GM19043 (cell line): ENCODE measurements at regions not wholly inside any gene's neighbourhood (a gene's known extent, or its start where the extent isn't known, plus 50 kb on each side); places are given as distances from the start of the nearest gene placed in this dataset.
"Not testable (repeated sequence)": the region's sequence is repeated elsewhere in the genome, so short reads cannot be mapped to it uniquely, and the experiment has no call there.

Source experiments
- ATAC-seq: cut with Tn5 transposase; IDR thresholded peaks from one replicate; pipeline ENCODE4 v1.9.1; 2021; ENCODE audit warnings: low read depth; ENCODE audit not compliant: unreplicated experiment

- ATAC-seq, result no peak
These were observed 1630.0 kb downstream of the STIM2 start for GRCh38 chr4:28490669-28491068.

- ATAC-seq, result no peak
These were observed 1644.4 kb downstream of the STIM2 start for GRCh38 chr4:28505064-28505463.

GRCh38 chr4:28508636-28509035 lies 1648.0 kb downstream of the STIM2 start:
- no peak for ATAC-seq

GRCh38 chr4:28514766-28515165 lies 1654.1 kb downstream of the STIM2 start:
- not testable (repeated sequence) for ATAC-seq

- no peak for ATAC-seq
These were observed 1658.0 kb downstream of the STIM2 start for GRCh38 chr4:28518561-28519165.

GRCh38 chr4:28523681-28524190 lies 1663.1 kb downstream of the STIM2 start:
- ATAC-seq, result no peak

GRCh38 chr4:28536124-28536523 lies 1675.5 kb downstream of the STIM2 start:
- ATAC-seq, result no peak

- no peak for ATAC-seq
These were observed 1685.3 kb downstream of the STIM2 start for GRCh38 chr4:28545986-28546385.

GRCh38 chr4:28548136-28548535 lies 1687.5 kb downstream of the STIM2 start:
- no peak for ATAC-seq

- no peak for ATAC-seq
These were observed 1688.0 kb downstream of the STIM2 start for GRCh38 chr4:28548594-28548993.

- ATAC-seq, result no peak
These were observed 1695.2 kb downstream of the STIM2 start for GRCh38 chr4:28555866-28556265.

GRCh38 chr4:28557755-28558154 lies 1697.1 kb downstream of the STIM2 start:
- ATAC-seq, result no peak

- no peak for ATAC-seq
These were observed 1698.3 kb downstream of the STIM2 start for GRCh38 chr4:28558895-28559294.

- no peak for ATAC-seq
These were observed 1702.3 kb downstream of the STIM2 start for GRCh38 chr4:28562913-28563312.

GRCh38 chr4:28565396-28565795 lies 1704.8 kb downstream of the STIM2 start:
- no peak for ATAC-seq

GRCh38 chr4:28600958-28601357 lies 1740.3 kb downstream of the STIM2 start:
- ATAC-seq, result no peak

- ATAC-seq, result no peak
These were observed 1761.0 kb downstream of the STIM2 start for GRCh38 chr4:28621591-28621990.

- ATAC-seq, result no peak
These were observed 1776.3 kb downstream of the STIM2 start for GRCh38 chr4:28636971-28637370.

- ATAC-seq, result no peak
These were observed 1779.1 kb downstream of the STIM2 start for GRCh38 chr4:28639747-28640146.

- ATAC-seq, result no peak
These were observed 1794.0 kb downstream of the STIM2 start for GRCh38 chr4:28654618-28655017.

GRCh38 chr4:28665306-28665705 lies 1804.7 kb downstream of the STIM2 start:
- ATAC-seq, result no peak

GRCh38 chr4:28675582-28675981 lies 1814.9 kb downstream of the STIM2 start:
- ATAC-seq, result no peak

- no peak for ATAC-seq
These were observed 1817.2 kb downstream of the STIM2 start for GRCh38 chr4:28677808-28678207.
